ENCODE measurements at regions not wholly inside any gene's neighbourhood (a gene's known extent, or its start where the extent isn't known, plus 50 kb on each side); places are given as distances from the start of the nearest gene placed in this dataset.
"Not testable (repeated sequence)": the region's sequence is repeated elsewhere in the genome, so short reads cannot be mapped to it uniquely, and the experiment has no call there.

GRCh38 chrX:122224137-122224536, 959.9 kb upstream of the GRIA3 start:
- TF ChIP-seq CTCF (IDR thresholded peaks at IDR 0.05 in 8 of 11, conservative IDR thresholded peaks at IDR 0.05 in 3 of 11); POLR2AphosphoS5 (IDR thresholded peaks at IDR 0.05): not testable (repeated sequence)

All from spleen (tissue), 7 donors.